Thyroid gland (tissue), 4 donors: ENCODE measurements at regions not wholly inside any gene's neighbourhood (a gene's known extent, or its start where the extent isn't known, plus 50 kb on each side); places are given as distances from the start of the nearest gene placed in this dataset.

Source experiments
- DNase-seq, 2 donors: peaks; one replicate each; pipeline ENCODE4 v3.0.0-alpha.2; 2019
- H3K27ac ChIP-seq, 3 donors: fragments of 200-600 bp; sonication (generic); 1 replicate in 2 of 3; 2 replicates in 1 of 3; pipeline ENCODE4 v1.5.1; 2016 to 2019; ENCODE audit warnings: mild to moderate bottlenecking in 1 of 3, moderate library complexity in 1 of 3
- H3K27me3 ChIP-seq: fragments of 200-600 bp; sonication (generic); one replicate; pipeline ENCODE4 v1.5.1; 2019
- H3K36me3 ChIP-seq, 2 donors: fragments of 200-600 bp; sonication (generic); one replicate each; pipeline ENCODE4 v1.5.1; 2016 to 2019
- H3K4me1 ChIP-seq, 2 donors: fragments of 200-600 bp; sonication (generic); one replicate each; pipeline ENCODE4 v1.5.1; 2017 to 2019
- H3K4me3 ChIP-seq, 3 donors: fragments of 200-600 bp; sonication (generic); replicated peaks in 1 of 3; 1 replicate in 2 of 3; 2 replicates in 1 of 3; pipeline ENCODE4 v1.5.1; 2016; ENCODE audit warnings: mild to moderate bottlenecking in 1 of 3
- H3K9me3 ChIP-seq: fragments of 200-600 bp; sonication (generic); one replicate; pipeline ENCODE4 v1.5.1; 2017
- POLR2A ChIP-seq, 2 donors: fragments of 450-650 bp; IDR thresholded peaks; one replicate each; pipeline ENCODE4 v1.6.1; 2017; ENCODE audit warnings: antibody characterized with exemption in 2 of 2, mild to moderate bottlenecking in 2 of 2, moderate library complexity in 1 of 2
- WGBS, 2 donors: methylation state at CpG; one replicate each; pipeline ENCODE4 v1.1.5; 2017; 5-methylcytosine and 5-hydroxymethylcytosine counted together
- intact Hi-C: fragments of 100-400 bp; cut with DNase I; formaldehyde crosslinking; loops from one replicate; pipeline ENCODE4 v1.15.1; 2023
- TF ChIP-seq, protein P1 (sequence below), 6 experiments: fragments of 200-600 bp in 3 of 6; fragments of 450-650 bp in 3 of 6; sonication (generic) in 3 of 6; IDR thresholded peaks; one replicate each; pipeline ENCODE4 v1.5.1; 2016 to 2019; ENCODE audit warnings: antibody characterized with exemption in 6 of 6, mild to moderate bottlenecking in 2 of 6, inconsistent platforms in 1 of 6, moderate library complexity in 1 of 6

DNA sequence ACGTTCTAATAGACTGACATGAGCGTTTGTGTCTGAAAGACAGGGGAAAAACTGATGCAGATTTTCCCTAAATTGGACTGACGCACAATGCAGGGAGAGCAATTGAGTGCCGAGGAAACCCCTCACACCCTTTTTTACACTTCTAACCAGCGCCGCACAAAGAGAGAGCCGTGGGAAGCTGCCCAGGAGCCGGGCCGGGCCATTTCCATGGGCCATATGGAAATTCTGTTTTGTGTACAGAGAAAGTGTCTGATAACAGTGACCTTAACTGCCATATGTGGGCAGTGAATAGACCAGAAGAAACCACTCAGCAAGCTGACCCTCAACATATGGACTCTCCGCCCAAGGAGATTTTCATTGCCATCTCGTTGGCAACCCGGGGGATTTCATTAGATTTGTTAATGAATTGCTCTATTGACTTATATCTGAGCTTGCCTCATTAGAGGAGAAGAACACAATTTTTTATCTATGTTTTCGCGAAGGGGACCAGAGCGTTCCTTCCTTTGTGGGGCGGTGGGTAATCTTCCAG is 225.9 kb upstream of the IRX3 start:
- 93% methylated on average over 16 of the region's 16 CpGs for WGBS, 2 donors
- Histone ChIP-seq H3K27ac (no peak overlapping the region), H3K9me3 (no peaks in the 10 kb centered on the region), H3K4me1 (no peaks in the 10 kb centered on the region), H3K4me3 (no peak overlapping the region), H3K36me3 (no peaks in the 10 kb centered on the region), H3K27me3 (no peaks in the 10 kb centered on the region)
- intact Hi-C loops, result no loop called here
- no peak for DNase-seq
- TF ChIP-seq, protein P1, sequence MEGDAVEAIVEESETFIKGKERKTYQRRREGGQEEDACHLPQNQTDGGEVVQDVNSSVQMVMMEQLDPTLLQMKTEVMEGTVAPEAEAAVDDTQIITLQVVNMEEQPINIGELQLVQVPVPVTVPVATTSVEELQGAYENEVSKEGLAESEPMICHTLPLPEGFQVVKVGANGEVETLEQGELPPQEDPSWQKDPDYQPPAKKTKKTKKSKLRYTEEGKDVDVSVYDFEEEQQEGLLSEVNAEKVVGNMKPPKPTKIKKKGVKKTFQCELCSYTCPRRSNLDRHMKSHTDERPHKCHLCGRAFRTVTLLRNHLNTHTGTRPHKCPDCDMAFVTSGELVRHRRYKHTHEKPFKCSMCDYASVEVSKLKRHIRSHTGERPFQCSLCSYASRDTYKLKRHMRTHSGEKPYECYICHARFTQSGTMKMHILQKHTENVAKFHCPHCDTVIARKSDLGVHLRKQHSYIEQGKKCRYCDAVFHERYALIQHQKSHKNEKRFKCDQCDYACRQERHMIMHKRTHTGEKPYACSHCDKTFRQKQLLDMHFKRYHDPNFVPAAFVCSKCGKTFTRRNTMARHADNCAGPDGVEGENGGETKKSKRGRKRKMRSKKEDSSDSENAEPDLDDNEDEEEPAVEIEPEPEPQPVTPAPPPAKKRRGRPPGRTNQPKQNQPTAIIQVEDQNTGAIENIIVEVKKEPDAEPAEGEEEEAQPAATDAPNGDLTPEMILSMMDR (IDR thresholded peaks at IDR 0.05), result no peak
- TF ChIP-seq POLR2A (IDR thresholded peaks at IDR 0.05), result no peak

DNA sequence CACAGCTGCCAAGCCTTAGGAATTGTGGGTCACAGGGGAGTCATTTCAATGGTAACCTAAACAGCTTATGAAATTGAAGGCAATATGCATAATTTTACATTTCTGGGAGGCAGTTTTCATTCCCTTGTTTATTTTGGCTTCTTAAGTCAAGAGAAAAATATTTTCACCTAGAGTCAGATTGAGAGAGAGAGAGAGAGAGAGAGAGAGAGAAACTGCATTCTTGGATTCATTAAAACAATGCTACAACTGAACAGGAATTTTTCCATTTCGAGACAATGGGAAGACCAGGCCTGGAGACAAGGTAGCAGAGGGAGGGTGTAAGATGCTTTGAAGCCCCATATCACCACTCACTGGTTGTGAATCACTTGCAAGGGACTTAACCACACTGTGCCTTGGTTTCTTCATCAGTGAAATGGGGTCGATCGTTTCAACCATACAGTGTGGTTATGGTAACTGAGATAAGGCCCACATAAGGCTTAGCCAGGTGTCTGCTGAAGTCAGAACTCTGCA is 224.7 kb upstream of the IRX3 start:
- no peak overlapping the region for H3K27ac ChIP-seq
- no peak overlapping the region for H3K4me3 ChIP-seq
- H3K4me1 ChIP-seq, result peaks cover 6 to 10% of the 10 kb centered on the region in 2 donors
- no peaks in the 10 kb centered on the region for H3K27me3 ChIP-seq
- DNase-seq, result no peak
- intact Hi-C loops, result no loop called here
- TF ChIP-seq POLR2A (IDR thresholded peaks at IDR 0.05), result no peak
- TF ChIP-seq, protein P1 (IDR thresholded peaks at IDR 0.05), result no peak
- WGBS, 2 donors, result 89 to 93% methylated on average over 3 of the region's 3 CpGs
- H3K36me3 ChIP-seq, result no peaks in the 10 kb centered on the region
- no peaks in the 10 kb centered on the region for H3K9me3 ChIP-seq

DNA sequence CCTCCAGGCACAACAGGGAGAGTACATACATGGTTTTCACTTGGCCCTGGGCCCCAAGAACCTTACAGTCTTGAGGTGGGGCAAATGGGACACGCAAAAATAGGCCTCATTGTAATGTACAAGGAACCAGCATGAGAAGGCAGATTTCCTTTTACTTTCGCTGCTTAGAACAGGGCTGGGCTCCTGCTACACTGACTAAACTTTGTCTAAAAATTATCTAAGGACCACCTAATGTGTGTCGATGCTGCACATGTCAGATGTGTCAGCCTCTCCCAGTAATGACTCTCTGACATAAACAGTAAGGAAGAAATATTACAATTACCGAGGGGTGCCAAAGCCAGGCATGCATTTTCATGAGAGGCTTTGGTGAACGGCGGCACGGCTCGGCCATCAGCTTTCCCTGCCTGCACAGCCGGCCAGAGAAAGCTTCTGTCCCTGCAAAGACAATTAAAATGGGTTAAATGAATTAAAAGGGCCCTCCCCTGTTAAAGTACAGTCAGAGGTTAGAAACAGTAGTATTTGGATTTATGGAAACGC is 224.2 kb upstream of the IRX3 start:
- Histone ChIP-seq H3K27me3 (no peaks in the 10 kb centered on the region), H3K4me1 (peaks cover 6 to 13% of the 10 kb centered on the region in 2 donors), H3K9me3 (no peaks in the 10 kb centered on the region), H3K4me3 (no peak overlapping the region), H3K27ac (no peak overlapping the region), H3K36me3 (no peaks in the 10 kb centered on the region)
- intact Hi-C loops, result no loop called here
- TF ChIP-seq, protein P1 (IDR thresholded peaks at IDR 0.05), result no peak
- TF ChIP-seq POLR2A (IDR thresholded peaks at IDR 0.05), result no peak
- DNase-seq, result no peak
- 78 to 87% methylated on average over 10 of the region's 10 CpGs for WGBS, 2 donors

DNA sequence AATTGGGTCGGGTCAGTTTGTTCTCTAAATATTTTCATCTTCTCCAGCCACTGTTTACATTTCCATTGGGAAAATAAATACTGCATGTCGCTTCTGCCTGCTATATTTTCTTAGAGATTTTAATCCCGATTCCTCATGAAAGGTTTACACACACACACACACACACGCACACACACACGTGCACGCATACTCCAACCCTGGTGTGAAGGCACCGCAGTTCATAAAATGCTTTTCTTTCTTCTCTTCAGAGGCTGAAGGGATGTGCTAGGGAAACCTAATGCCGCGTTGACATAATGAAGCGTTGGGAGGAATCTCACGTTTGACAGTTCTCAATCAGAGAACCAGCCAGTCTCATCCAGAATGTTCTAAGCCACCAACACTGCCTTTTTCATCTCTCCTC is 222.9 kb upstream of the IRX3 start:
- TF ChIP-seq, protein P1 (IDR thresholded peaks at IDR 0.05), result no peak
- no peak for TF ChIP-seq POLR2A (IDR thresholded peaks at IDR 0.05)
- no peak overlapping the region for H3K27ac ChIP-seq
- DNase-seq, result no peak
- H3K4me3 ChIP-seq, result no peak overlapping the region
- H3K36me3 ChIP-seq, result no peaks in the 10 kb centered on the region
- 81 to 88% methylated on average over 11 of the region's 11 CpGs for WGBS, 2 donors
- intact Hi-C loops, result no loop called here
- H3K4me1 ChIP-seq, result peaks cover 6 to 13% of the 10 kb centered on the region in 2 donors
- no peaks in the 10 kb centered on the region for H3K9me3 ChIP-seq
- H3K27me3 ChIP-seq, result no peaks in the 10 kb centered on the region

DNA sequence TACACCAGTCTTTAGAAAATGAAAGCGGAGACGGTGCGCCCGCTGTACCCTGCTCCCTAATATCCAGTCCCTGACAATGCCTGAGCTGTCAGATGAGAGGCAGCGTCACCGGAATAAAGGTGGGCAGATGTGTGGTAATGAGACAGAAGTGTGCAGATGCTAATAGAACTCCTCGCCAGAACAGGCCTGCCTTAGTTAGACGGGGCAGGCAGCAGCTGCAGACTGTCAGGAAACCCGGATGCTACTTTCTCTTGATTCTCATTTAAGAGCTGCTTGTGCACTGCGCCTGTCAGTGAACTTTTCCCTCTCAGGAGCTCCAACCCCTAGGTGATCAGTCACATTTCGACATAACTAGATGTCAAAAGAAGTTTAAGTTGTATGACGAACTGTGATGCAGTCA is 221.8 kb upstream of the IRX3 start:
- Histone ChIP-seq H3K27ac (no peak overlapping the region), H3K9me3 (no peaks in the 10 kb centered on the region), H3K4me1 (peaks cover 6 to 13% of the 10 kb centered on the region in 2 donors), H3K36me3 (no peaks in the 10 kb centered on the region), H3K4me3 (no peak overlapping the region), H3K27me3 (no peaks in the 10 kb centered on the region)
- WGBS, 2 donors, result 91 to 94% methylated on average over 12 of the region's 12 CpGs
- no peak for TF ChIP-seq POLR2A (IDR thresholded peaks at IDR 0.05)
- TF ChIP-seq, protein P1 (IDR thresholded peaks at IDR 0.05), result no peak
- no peak for DNase-seq
- intact Hi-C loops, result no loop called here
